ENCODE measurements at regions not wholly inside any gene's neighbourhood (a gene's known extent, or its start where the extent isn't known, plus 50 kb on each side); places are given as distances from the start of the nearest gene placed in this dataset.

DNA sequence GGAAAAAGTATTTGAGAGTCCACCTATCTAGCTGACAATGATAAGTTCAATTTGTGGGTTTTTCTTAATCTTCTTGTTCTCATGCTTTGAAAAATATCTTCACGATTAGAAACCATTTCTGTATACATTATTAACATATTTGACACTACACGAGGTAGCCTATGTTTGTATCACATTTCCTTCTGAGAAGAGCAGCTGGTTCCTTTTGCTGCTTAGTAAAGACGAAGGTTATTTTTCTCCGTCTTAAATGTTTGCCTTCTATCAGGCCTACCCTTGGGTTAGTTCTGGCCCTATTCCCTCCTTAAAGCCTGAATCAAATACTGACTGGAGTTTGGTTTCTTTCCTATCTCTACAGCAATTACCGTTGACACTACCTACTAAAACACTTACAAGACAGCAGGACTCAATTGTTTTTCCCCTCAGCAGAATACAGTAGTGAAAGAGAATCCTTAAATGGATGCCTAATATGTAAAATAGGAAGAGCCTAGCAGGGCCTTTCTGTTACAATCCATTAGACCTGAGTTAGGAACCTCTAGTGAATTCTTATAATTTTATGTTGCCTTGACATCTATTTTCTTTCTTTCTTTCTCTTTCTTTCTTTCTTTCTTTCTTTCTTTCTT is 790.4 kb downstream of the EPHA4 start:
- Histone ChIP-seq H3K9me3 (no peaks in the 10 kb centered on the region), H3K4me3 (no peak overlapping the region), H3K36me3 (no peaks in the 10 kb centered on the region), H3K4me1 (no peaks in the 10 kb centered on the region), H3K27ac (no peak overlapping the region), H3K27me3 (no peaks in the 10 kb centered on the region)
- 60 to 62% methylated on average over 5 of the region's 5 CpGs for WGBS, 2 donors
- TF ChIP-seq, protein P1, sequence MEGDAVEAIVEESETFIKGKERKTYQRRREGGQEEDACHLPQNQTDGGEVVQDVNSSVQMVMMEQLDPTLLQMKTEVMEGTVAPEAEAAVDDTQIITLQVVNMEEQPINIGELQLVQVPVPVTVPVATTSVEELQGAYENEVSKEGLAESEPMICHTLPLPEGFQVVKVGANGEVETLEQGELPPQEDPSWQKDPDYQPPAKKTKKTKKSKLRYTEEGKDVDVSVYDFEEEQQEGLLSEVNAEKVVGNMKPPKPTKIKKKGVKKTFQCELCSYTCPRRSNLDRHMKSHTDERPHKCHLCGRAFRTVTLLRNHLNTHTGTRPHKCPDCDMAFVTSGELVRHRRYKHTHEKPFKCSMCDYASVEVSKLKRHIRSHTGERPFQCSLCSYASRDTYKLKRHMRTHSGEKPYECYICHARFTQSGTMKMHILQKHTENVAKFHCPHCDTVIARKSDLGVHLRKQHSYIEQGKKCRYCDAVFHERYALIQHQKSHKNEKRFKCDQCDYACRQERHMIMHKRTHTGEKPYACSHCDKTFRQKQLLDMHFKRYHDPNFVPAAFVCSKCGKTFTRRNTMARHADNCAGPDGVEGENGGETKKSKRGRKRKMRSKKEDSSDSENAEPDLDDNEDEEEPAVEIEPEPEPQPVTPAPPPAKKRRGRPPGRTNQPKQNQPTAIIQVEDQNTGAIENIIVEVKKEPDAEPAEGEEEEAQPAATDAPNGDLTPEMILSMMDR (IDR thresholded peaks at IDR 0.05), result no peak
- intact Hi-C loops (cut with DNase I), result no loop called here
- DNase-seq (no peak), FAIRE-seq (no peak), ATAC-seq (no peak)

GRCh38 chr2:220782609-220783113 is 789.4 kb downstream of the EPHA4 start:
- Histone ChIP-seq H3K9me3 (no peaks in the 10 kb centered on the region), H3K4me1 (no peaks in the 10 kb centered on the region), H3K27me3 (no peaks in the 10 kb centered on the region), H3K4me3 (no peak overlapping the region), H3K36me3 (no peaks in the 10 kb centered on the region), H3K27ac (no peak overlapping the region)
- DNase-seq, result no peak
- no peak for ATAC-seq
- intact Hi-C loops (cut with DNase I), result no loop called here
- no peak for FAIRE-seq
- TF ChIP-seq, protein P1 (IDR thresholded peaks at IDR 0.05), result no peak
- WGBS, 2 donors, result 68 to 73% methylated on average over 5 of the region's 5 CpGs

GRCh38 chr2:220783671-220784070 is 788.4 kb downstream of the EPHA4 start:
- no peak for ATAC-seq
- 67 to 72% methylated on average over 1 of the region's 1 CpG for WGBS, 2 donors

DNA sequence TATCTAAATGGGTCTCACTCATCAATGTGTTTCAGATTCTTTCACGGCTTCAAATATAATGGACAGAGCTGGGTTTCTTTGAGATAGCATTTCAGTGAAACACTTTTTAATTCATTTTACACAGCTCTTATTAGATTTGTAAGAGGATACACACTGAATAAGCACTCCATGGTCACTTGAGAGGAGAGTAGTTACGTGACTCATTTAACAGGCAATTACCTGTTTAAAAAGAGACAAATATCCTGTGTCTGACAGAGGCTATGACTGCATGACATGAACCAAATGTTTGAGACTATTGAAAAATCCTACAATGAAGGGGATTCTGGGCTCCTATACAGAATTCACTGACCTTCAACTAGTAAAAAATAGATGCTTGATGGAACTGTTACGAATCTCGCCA is 786.9 kb downstream of the EPHA4 start:
- ATAC-seq (no peak), FAIRE-seq (no peak), DNase-seq (no peak)
- H3K4me3 ChIP-seq, result no peak overlapping the region
- H3K27ac ChIP-seq, result no peak overlapping the region
- WGBS, 2 donors, result 78 to 82% methylated on average over 4 of the region's 4 CpGs
- no peaks in the 10 kb centered on the region for H3K27me3 ChIP-seq
- no peaks in the 10 kb centered on the region for H3K4me1 ChIP-seq
- TF ChIP-seq, protein P1 (IDR thresholded peaks at IDR 0.05), result no peak
- intact Hi-C loops (cut with DNase I), result no loop called here
- H3K36me3 ChIP-seq, result no peaks in the 10 kb centered on the region
- H3K9me3 ChIP-seq, result no peaks in the 10 kb centered on the region

More at GRCh38 chr2:220783671-220784070, 788.4 kb downstream of the EPHA4 start:
- intact Hi-C loops (cut with DNase I), result no loop called here
- FAIRE-seq, result no peak
- H3K36me3 ChIP-seq, result no peaks in the 10 kb centered on the region
- H3K4me1 ChIP-seq, result no peaks in the 10 kb centered on the region
- no peaks in the 10 kb centered on the region for H3K27me3 ChIP-seq
- H3K9me3 ChIP-seq, result no peaks in the 10 kb centered on the region
- TF ChIP-seq, protein P1 (IDR thresholded peaks at IDR 0.05), result no peak
- H3K4me3 ChIP-seq, result no peak overlapping the region
- DNase-seq, result no peak
- H3K27ac ChIP-seq, result no peak overlapping the region

- WGBS, 2 donors, result 65 to 72% methylated on average over 5 of the region's 5 CpGs
- ATAC-seq (no peak), DNase-seq (no peak), FAIRE-seq (no peak)
- intact Hi-C loops (cut with DNase I), result no loop called here
- no peak overlapping the region for H3K4me3 ChIP-seq
- no peaks in the 10 kb centered on the region for H3K9me3 ChIP-seq
- no peaks in the 10 kb centered on the region for H3K36me3 ChIP-seq
- TF ChIP-seq, protein P1 (IDR thresholded peaks at IDR 0.05), result no peak
- H3K27ac ChIP-seq, result no peak overlapping the region
- H3K27me3 ChIP-seq, result no peaks in the 10 kb centered on the region
- H3K4me1 ChIP-seq, result no peaks in the 10 kb centered on the region
Measured at GRCh38 chr2:220786216-220786615, 785.9 kb downstream of the EPHA4 start.

All from pancreas (tissue), 10 donors.